ENCODE measurements at regions not wholly inside any gene's neighbourhood (a gene's known extent, or its start where the extent isn't known, plus 50 kb on each side); places are given as distances from the start of the nearest gene placed in this dataset.

GRCh38 chr2:150110548-150110947, 376.9 kb downstream of the RND3 start:
- intact Hi-C loops (cut with DNase I, micrococcal nuclease) = no loop called here
- Mint-ChIP-seq H3K27ac (no peak overlapping the region), H3K27me3 (no peaks in the 10 kb centered on the region), H3K4me1 (ENCODE audit: low read depth) (no peaks in the 10 kb centered on the region), H3K9me3 (no peaks in the 10 kb centered on the region), H3K36me3 (ENCODE audit: low read depth) (no peaks in the 10 kb centered on the region), H3K4me3 (no peak overlapping the region)
- Histone ChIP-seq H3K4me1 (ENCODE audit: insufficient read depth, low read length) (no peaks in the 10 kb centered on the region), H3K9me3 (ENCODE audit: control insufficient read depth in 1 of 2, insufficient read depth in 1 of 2, low read length in 2 of 2) (no peaks in the 10 kb centered on the region), H3K27me3 (ENCODE audit: control insufficient read depth in 1 of 2, insufficient read depth in 2 of 2, low read length in 2 of 2) (no peaks in the 10 kb centered on the region), H3K4me3 (ENCODE audit: low read length) (no peak overlapping the region), H3K36me3 (ENCODE audit: insufficient read depth, low read length) (no peaks in the 10 kb centered on the region), H3K27ac (ENCODE audit: low read depth in 1 of 2, low read length in 2 of 2) (no peak overlapping the region)
- DNase-seq = no peak
- no peak for ATAC-seq (ENCODE audit: poor library complexity)
- ChIA-PET POLR2A (no interaction called here), CTCF (no interaction called here)
- TF ChIP-seq CTCF (IDR thresholded peaks at IDR 0.05) = no peak

GRCh38 chr2:150109912-150110311, 377.6 kb downstream of the RND3 start:
- no peaks in the 10 kb centered on the region for H3K4me1 Mint-ChIP-seq (ENCODE audit: low read depth)
- no peak overlapping the region for H3K4me3 Mint-ChIP-seq
- Histone ChIP-seq H3K27ac (ENCODE audit: low read depth in 1 of 2, low read length in 2 of 2) (no peak overlapping the region), H3K4me1 (ENCODE audit: insufficient read depth, low read length) (no peaks in the 10 kb centered on the region), H3K4me3 (ENCODE audit: low read length) (no peak overlapping the region), H3K27me3 (ENCODE audit: control insufficient read depth in 1 of 2, insufficient read depth in 2 of 2, low read length in 2 of 2) (no peaks in the 10 kb centered on the region), H3K9me3 (ENCODE audit: control insufficient read depth in 1 of 2, insufficient read depth in 1 of 2, low read length in 2 of 2) (no peaks in the 10 kb centered on the region), H3K36me3 (ENCODE audit: insufficient read depth, low read length) (no peaks in the 10 kb centered on the region)
- H3K36me3 Mint-ChIP-seq (ENCODE audit: low read depth) = no peaks in the 10 kb centered on the region
- ChIA-PET POLR2A (no interaction called here), CTCF (no interaction called here)
- no peak overlapping the region for H3K27ac Mint-ChIP-seq
- no peak for DNase-seq
- intact Hi-C loops (cut with DNase I, micrococcal nuclease) = no loop called here
- H3K9me3 Mint-ChIP-seq = no peaks in the 10 kb centered on the region
- no peak for ATAC-seq (ENCODE audit: poor library complexity)
- no peak for TF ChIP-seq CTCF (IDR thresholded peaks at IDR 0.05)
- no peaks in the 10 kb centered on the region for H3K27me3 Mint-ChIP-seq

GRCh38 chr2:150109028-150109427, 378.4 kb downstream of the RND3 start:
- POLR2A ChIA-PET = no interaction called here
- no peaks in the 10 kb centered on the region for H3K9me3 Mint-ChIP-seq

More at GRCh38 chr2:150109028-150109427, 378.4 kb downstream of the RND3 start:
- H3K27ac ChIP-seq (ENCODE audit: low read depth in 1 of 2, low read length in 2 of 2) = no peak overlapping the region
- Mint-ChIP-seq H3K27me3 (no peaks in the 10 kb centered on the region), H3K36me3 (ENCODE audit: low read depth) (no peaks in the 10 kb centered on the region), H3K4me1 (ENCODE audit: low read depth) (no peaks in the 10 kb centered on the region), H3K27ac (no peak overlapping the region), H3K4me3 (no peak overlapping the region)
- no peak for TF ChIP-seq CTCF (IDR thresholded peaks at IDR 0.05)
- CTCF ChIA-PET = no interaction called here
- no peaks in the 10 kb centered on the region for H3K4me1 ChIP-seq (ENCODE audit: insufficient read depth, low read length)
- H3K4me3 ChIP-seq (ENCODE audit: low read length) = no peak overlapping the region
- no peaks in the 10 kb centered on the region for H3K27me3 ChIP-seq (ENCODE audit: control insufficient read depth in 1 of 2, insufficient read depth in 2 of 2, low read length in 2 of 2)
- DNase-seq = no peak
- H3K36me3 ChIP-seq (ENCODE audit: insufficient read depth, low read length) = no peaks in the 10 kb centered on the region
- ATAC-seq (ENCODE audit: poor library complexity) = no peak
- intact Hi-C loops (cut with DNase I, micrococcal nuclease) = no loop called here
- no peaks in the 10 kb centered on the region for H3K9me3 ChIP-seq (ENCODE audit: control insufficient read depth in 1 of 2, insufficient read depth in 1 of 2, low read length in 2 of 2)

All from CD4-positive, alpha-beta T cell (primary cell).